ENCODE measurements at regions not wholly inside any gene's neighbourhood (a gene's known extent, or its start where the extent isn't known, plus 50 kb on each side); places are given as distances from the start of the nearest gene placed in this dataset.

DNA sequence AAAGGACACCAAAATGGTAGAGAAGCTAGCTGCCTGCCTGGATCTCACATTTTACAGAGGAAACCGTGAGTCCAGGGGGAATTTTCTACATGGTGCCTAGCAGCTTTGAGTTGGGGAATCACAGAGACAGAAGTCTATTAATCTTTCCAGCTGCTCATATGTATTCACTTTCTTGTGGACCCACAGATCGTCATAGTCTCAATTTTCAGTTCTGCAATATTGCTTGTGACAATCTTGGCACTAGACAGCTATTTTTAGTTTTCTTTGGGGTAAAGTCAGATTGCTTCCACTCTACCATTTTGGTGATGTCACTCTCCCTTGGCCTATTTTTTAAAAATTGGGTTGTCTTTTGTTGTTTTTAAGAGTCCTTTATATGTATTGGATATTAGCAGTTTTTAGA, 233.4 kb upstream of the STK26 start:
- Histone ChIP-seq H3K27ac (ENCODE audit: low read length) (no peak overlapping the region), H4K20me1 (ENCODE audit: low read length) (no peaks in the 10 kb centered on the region), H3K9me2 (replicated peaks; ENCODE audit: low read length) (no peaks in the 10 kb centered on the region), H3F3A (ENCODE audit: low read length, unreplicated experiment) (no peaks in the 10 kb centered on the region), H3K9ac (ENCODE audit: low read length) (no peak overlapping the region), H3K4me1 (ENCODE audit: insufficient read depth, low read length) (no peaks in the 10 kb centered on the region), H3K4me2 (ENCODE audit: low read length) (no peak overlapping the region), H3K27me3 (ENCODE audit: low read length) (no peaks in the 10 kb centered on the region), H2AFZ (ENCODE audit: low read length) (no peak overlapping the region), H3K9me3 (ENCODE audit: low read length) (no peaks in the 10 kb centered on the region), H3K4me3 (ENCODE audit: low read length) (no peak overlapping the region), H3K36me3 (ENCODE audit: low read depth, low read length) (no peaks in the 10 kb centered on the region), H3K79me2 (ENCODE audit: low read length) (no peaks in the 10 kb centered on the region)
- ChIA-PET CTCF (no interaction called here), POLR2A (ENCODE audit: unreplicated experiment) (no interaction called here)
- DNase-seq (no peak), ATAC-seq (no peak)
- no TSS peak for BruUV-seq (replicated peaks)
- TF ChIP-seq, protein P1, sequence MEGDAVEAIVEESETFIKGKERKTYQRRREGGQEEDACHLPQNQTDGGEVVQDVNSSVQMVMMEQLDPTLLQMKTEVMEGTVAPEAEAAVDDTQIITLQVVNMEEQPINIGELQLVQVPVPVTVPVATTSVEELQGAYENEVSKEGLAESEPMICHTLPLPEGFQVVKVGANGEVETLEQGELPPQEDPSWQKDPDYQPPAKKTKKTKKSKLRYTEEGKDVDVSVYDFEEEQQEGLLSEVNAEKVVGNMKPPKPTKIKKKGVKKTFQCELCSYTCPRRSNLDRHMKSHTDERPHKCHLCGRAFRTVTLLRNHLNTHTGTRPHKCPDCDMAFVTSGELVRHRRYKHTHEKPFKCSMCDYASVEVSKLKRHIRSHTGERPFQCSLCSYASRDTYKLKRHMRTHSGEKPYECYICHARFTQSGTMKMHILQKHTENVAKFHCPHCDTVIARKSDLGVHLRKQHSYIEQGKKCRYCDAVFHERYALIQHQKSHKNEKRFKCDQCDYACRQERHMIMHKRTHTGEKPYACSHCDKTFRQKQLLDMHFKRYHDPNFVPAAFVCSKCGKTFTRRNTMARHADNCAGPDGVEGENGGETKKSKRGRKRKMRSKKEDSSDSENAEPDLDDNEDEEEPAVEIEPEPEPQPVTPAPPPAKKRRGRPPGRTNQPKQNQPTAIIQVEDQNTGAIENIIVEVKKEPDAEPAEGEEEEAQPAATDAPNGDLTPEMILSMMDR (conservative IDR thresholded peaks at IDR 0.05; ENCODE audit: low read depth, low read length), result no peak
- TF ChIP-seq EZH2phosphoT487 (IDR thresholded peaks at IDR 0.05; ENCODE audit: borderline replicate concordance, low read length) (no peak), EZH2 (IDR thresholded peaks at IDR 0.05; ENCODE audit: low read length, unreplicated experiment) (no peak)
- intact Hi-C loops (cut with micrococcal nuclease), result no loop called here

GRCh38 chrX:131791608-131792355, 231.3 kb upstream of the STK26 start:
- Histone ChIP-seq H3K79me2 (ENCODE audit: low read length) (no peaks in the 10 kb centered on the region), H3K4me2 (ENCODE audit: low read length) (no peak overlapping the region), H3K4me3 (ENCODE audit: low read length) (no peak overlapping the region), H3K9me3 (ENCODE audit: low read length) (no peaks in the 10 kb centered on the region), H3K27ac (ENCODE audit: low read length) (no peak overlapping the region), H3K9ac (ENCODE audit: low read length) (no peak overlapping the region), H4K20me1 (ENCODE audit: low read length) (no peaks in the 10 kb centered on the region), H3F3A (ENCODE audit: low read length, unreplicated experiment) (no peaks in the 10 kb centered on the region), H3K36me3 (ENCODE audit: low read depth, low read length) (no peaks in the 10 kb centered on the region), H2AFZ (ENCODE audit: low read length) (0 out of 2 replicates have a peak overlapping the region, but pooled peaks have one; percentile 22), H3K9me2 (replicated peaks; ENCODE audit: low read length) (no peaks in the 10 kb centered on the region), H3K27me3 (ENCODE audit: low read length) (no peaks in the 10 kb centered on the region), H3K4me1 (ENCODE audit: insufficient read depth, low read length) (no peaks in the 10 kb centered on the region)
- BruUV-seq (replicated peaks), result no TSS peak
- no peak for TF ChIP-seq EZH2 (IDR thresholded peaks at IDR 0.05; ENCODE audit: low read length, unreplicated experiment)
- TF ChIP-seq, protein P1 (conservative IDR thresholded peaks at IDR 0.05; ENCODE audit: low read depth, low read length), result no peak
- TF ChIP-seq EZH2phosphoT487 (IDR thresholded peaks at IDR 0.05; ENCODE audit: borderline replicate concordance, low read length), result no peak
- CTCF ChIA-PET, result no interaction called here
- ATAC-seq, result no peak
- POLR2A ChIA-PET (ENCODE audit: unreplicated experiment), result no interaction called here
- intact Hi-C loops (cut with micrococcal nuclease), result no loop called here
- no peak for DNase-seq

GRCh38 chrX:131792356-131792749, 230.7 kb upstream of the STK26 start:
- no peaks in the 10 kb centered on the region for H3F3A ChIP-seq (ENCODE audit: low read length, unreplicated experiment)
- no peaks in the 10 kb centered on the region for H3K79me2 ChIP-seq (ENCODE audit: low read length)
- no peak overlapping the region for H3K4me2 ChIP-seq (ENCODE audit: low read length)
- H3K27me3 ChIP-seq (ENCODE audit: low read length), result no peaks in the 10 kb centered on the region
- TF ChIP-seq, protein P1 (conservative IDR thresholded peaks at IDR 0.05; ENCODE audit: low read depth, low read length), result no peak
- TF ChIP-seq EZH2 (IDR thresholded peaks at IDR 0.05; ENCODE audit: low read length, unreplicated experiment), result no peak
- TF ChIP-seq EZH2phosphoT487 (IDR thresholded peaks at IDR 0.05; ENCODE audit: borderline replicate concordance, low read length), result no peak
- no peak for ATAC-seq
- H3K9ac ChIP-seq (ENCODE audit: low read length), result no peak overlapping the region
- no peaks in the 10 kb centered on the region for H3K4me1 ChIP-seq (ENCODE audit: insufficient read depth, low read length)
- ChIA-PET POLR2A (ENCODE audit: unreplicated experiment) (no interaction called here), CTCF (no interaction called here)
- H3K9me3 ChIP-seq (ENCODE audit: low read length), result no peaks in the 10 kb centered on the region
- no peaks in the 10 kb centered on the region for H3K9me2 ChIP-seq (replicated peaks; ENCODE audit: low read length)
- H3K27ac ChIP-seq (ENCODE audit: low read length), result no peak overlapping the region
- H4K20me1 ChIP-seq (ENCODE audit: low read length), result no peaks in the 10 kb centered on the region
- intact Hi-C loops (cut with micrococcal nuclease), result no loop called here
- H3K4me3 ChIP-seq (ENCODE audit: low read length), result no peak overlapping the region
- no TSS peak for BruUV-seq (replicated peaks)
- 0 out of 2 replicates have a peak overlapping the region, but pooled peaks have one; percentile 22 for H2AFZ ChIP-seq (ENCODE audit: low read length)
- peak; percentile 23 for DNase-seq
- H3K36me3 ChIP-seq (ENCODE audit: low read depth, low read length), result no peaks in the 10 kb centered on the region
